ENCODE measurements at regions not wholly inside any gene's neighbourhood (a gene's known extent, or its start where the extent isn't known, plus 50 kb on each side); places are given as distances from the start of the nearest gene placed in this dataset.

DNA sequence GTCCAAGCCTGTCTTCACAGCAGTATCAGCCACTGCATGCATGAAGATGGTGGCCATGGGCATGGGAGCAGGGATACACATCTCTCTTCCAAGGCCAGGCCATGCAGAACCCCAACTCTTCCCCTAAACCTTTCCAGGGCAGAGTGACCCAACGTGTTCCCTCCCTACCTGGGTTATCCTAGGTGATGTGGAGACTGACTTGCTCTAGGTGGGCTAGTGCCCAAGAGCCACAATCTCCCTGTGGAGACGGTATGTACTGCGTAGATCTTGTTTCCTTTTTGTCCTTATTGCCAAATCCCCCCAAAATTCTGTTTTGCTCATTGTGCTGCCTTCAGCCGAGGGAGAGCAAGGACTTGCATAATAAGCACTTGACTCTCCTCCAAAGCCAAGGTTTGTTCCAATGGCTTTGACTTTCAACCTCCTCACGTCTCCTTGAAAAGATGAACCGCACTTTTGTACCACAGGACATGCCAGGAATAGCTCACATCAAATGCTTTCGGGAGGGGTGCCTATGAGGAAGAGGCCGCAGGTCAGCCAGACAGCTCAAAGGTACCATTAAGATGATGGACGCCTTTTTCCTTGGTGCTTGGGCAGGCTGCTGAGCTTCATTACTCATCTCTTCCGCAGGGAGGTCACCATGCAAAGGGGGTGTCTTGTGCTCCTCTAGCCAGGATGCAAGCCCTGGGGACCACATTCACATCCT is 76.2 kb upstream of the GLI2 start:
- no peak overlapping the region for H3K4me3 ChIP-seq
- no peak overlapping the region for H3K27ac ChIP-seq
- TF ChIP-seq, protein P1, sequence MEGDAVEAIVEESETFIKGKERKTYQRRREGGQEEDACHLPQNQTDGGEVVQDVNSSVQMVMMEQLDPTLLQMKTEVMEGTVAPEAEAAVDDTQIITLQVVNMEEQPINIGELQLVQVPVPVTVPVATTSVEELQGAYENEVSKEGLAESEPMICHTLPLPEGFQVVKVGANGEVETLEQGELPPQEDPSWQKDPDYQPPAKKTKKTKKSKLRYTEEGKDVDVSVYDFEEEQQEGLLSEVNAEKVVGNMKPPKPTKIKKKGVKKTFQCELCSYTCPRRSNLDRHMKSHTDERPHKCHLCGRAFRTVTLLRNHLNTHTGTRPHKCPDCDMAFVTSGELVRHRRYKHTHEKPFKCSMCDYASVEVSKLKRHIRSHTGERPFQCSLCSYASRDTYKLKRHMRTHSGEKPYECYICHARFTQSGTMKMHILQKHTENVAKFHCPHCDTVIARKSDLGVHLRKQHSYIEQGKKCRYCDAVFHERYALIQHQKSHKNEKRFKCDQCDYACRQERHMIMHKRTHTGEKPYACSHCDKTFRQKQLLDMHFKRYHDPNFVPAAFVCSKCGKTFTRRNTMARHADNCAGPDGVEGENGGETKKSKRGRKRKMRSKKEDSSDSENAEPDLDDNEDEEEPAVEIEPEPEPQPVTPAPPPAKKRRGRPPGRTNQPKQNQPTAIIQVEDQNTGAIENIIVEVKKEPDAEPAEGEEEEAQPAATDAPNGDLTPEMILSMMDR (IDR thresholded peaks at IDR 0.05) = no peak
- no peak for TF ChIP-seq POLR2A (IDR thresholded peaks at IDR 0.05)
- H3K27me3 ChIP-seq = no peaks in the 10 kb centered on the region
- no peaks in the 10 kb centered on the region for H3K4me1 ChIP-seq
- no peaks in the 10 kb centered on the region for H3K9me3 ChIP-seq
- no peak for DNase-seq
- H3K36me3 ChIP-seq = no peaks in the 10 kb centered on the region

DNA sequence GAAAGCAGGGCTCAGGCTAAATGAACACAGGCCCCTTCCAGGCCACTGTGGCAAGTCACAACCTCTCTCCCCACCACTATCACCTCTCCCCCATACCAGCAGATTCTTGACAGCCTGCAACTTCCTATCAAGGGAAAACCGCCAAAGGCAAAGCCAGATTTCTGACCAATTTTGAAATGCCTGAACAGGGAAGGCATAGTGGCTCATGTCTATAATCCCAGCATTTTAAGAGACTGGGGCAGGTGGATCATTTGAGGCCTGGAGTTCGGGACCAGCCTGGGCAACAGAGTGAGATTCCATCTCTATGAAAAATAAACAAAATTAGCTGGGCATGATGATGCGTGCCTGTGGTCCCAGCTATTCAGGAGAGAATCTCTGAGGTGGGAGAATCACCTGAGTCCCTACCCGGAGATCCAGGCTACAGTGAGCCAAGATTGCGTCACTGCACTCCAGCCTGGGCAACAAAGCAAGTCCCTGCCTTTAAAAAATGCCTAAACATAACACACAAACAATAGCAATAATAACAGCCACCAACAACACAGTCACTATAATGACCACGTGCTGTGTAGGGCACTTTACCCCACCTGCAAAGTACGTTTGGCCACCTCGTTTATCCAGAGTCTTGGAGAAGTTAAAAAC is 75.5 kb upstream of the GLI2 start:
- Histone ChIP-seq H3K27ac (no peak overlapping the region), H3K4me1 (no peaks in the 10 kb centered on the region), H3K4me3 (no peak overlapping the region), H3K9me3 (no peaks in the 10 kb centered on the region), H3K27me3 (no peaks in the 10 kb centered on the region), H3K36me3 (no peaks in the 10 kb centered on the region)
- TF ChIP-seq POLR2A (IDR thresholded peaks at IDR 0.05) = no peak
- TF ChIP-seq, protein P1 (IDR thresholded peaks at IDR 0.05) = no peak
- DNase-seq = no peak

DNA sequence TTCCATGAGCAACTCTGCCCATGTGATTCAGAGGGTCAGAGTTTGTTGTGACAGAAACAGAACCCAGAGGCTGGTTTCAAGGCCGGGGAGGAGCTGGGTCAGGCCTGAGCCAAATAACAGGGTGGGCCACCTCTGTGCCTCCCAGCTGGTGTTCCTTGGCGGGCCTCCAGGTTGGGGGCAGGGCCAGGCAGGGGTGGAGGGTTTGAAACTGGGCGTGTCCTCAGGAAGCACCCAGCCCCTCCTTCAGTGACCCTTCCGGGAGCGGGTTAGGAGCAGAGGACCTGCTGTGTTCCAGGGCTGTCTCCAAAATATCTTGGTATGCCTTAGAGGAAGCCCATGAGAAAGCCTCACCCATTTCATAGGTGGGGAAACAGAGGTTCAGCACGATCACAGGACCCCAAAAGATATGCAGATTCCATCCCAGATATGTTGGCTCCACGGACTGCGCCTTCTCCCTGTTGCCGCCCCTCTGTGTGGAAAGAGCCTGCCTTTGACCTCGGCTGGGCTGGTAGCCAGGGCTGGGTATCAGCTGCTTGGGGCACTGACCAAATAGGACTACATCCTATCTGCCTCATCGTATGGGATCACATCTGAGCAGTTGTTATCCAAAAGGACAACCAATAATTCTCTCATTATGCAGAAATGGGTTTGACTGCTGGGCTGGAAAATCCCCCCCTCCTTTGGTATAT is 74.8 kb upstream of the GLI2 start:
- Histone ChIP-seq H3K27me3 (no peaks in the 10 kb centered on the region), H3K27ac (no peak overlapping the region), H3K9me3 (no peaks in the 10 kb centered on the region), H3K36me3 (no peaks in the 10 kb centered on the region), H3K4me3 (no peak overlapping the region), H3K4me1 (no peaks in the 10 kb centered on the region)
- DNase-seq = no peak
- TF ChIP-seq, protein P1 (IDR thresholded peaks at IDR 0.05) = no peak
- TF ChIP-seq POLR2A (IDR thresholded peaks at IDR 0.05) = no peak

DNA sequence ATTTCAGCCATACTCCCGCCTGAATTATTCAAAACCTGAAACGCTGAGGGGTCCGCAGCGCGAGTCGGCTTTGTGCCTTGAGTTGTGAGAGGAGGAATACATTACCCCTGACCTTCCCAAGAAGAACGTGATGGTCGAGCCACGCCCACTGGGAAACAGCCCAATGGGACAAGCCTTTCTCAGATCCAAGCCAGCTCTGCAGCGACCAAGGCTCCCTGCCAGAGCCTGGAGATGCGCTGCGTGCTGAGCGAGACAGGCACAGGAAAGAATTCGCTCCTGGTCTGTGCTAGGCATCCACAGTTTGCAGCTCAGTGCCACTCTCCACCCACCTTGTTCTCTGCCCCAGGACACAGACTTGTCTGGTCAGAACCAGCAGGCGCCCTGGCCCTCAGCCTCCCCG is 74.1 kb upstream of the GLI2 start:
- Histone ChIP-seq H3K27ac (no peak overlapping the region), H3K36me3 (no peaks in the 10 kb centered on the region), H3K4me1 (no peaks in the 10 kb centered on the region), H3K4me3 (no peak overlapping the region), H3K9me3 (peaks cover 0 to 2% (median 0%) of the 10 kb centered on the region in 4 donors), H3K27me3 (no peaks in the 10 kb centered on the region)
- no peak for DNase-seq
- TF ChIP-seq, protein P1 (IDR thresholded peaks at IDR 0.05) = no peak
- TF ChIP-seq POLR2A (IDR thresholded peaks at IDR 0.05) = no peak

DNA sequence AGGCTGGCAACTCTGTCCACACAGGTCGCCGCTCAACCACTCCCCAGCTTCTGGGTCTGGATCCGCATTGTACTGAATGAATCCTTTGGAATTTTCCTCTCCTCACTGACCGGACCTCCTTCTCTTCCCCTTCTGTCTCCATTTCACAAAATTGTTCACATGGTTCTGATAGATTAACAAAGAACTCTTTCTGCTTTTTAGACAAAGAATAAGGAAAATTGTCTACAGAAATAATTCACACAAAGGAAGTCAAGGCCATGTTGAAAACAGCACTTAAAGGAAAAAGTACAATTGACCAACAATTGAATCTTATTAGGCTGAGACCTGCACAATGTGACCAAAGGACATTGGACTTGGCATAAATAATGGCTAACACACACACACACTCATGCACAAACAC is 73.6 kb upstream of the GLI2 start:
- no peak for DNase-seq
- TF ChIP-seq POLR2A (IDR thresholded peaks at IDR 0.05) = no peak
- TF ChIP-seq, protein P1 (IDR thresholded peaks at IDR 0.05) = no peak
- H3K4me3 ChIP-seq = no peak overlapping the region
- H3K9me3 ChIP-seq = peaks cover 0 to 2% (median 0%) of the 10 kb centered on the region in 4 donors
- no peaks in the 10 kb centered on the region for H3K27me3 ChIP-seq
- no peak overlapping the region for H3K27ac ChIP-seq
- H3K36me3 ChIP-seq = no peaks in the 10 kb centered on the region
- H3K4me1 ChIP-seq = no peaks in the 10 kb centered on the region
